Choroid plexus epithelial cell (primary cell): ENCODE measurements at regions not wholly inside any gene's neighbourhood (a gene's known extent, or its start where the extent isn't known, plus 50 kb on each side); places are given as distances from the start of the nearest gene placed in this dataset.

Experiments used
- DNase-seq: peaks from one replicate; pipeline ENCODE4 v3.0.0-alpha.2; 2010; ENCODE audit warnings: low read depth
- H3K4me3 ChIP-seq: 2 replicates; pipeline ENCODE4 v1.5.1; 2011; ENCODE audit warnings: low read depth, mild to moderate bottlenecking, control low read depth, low read length, moderate library complexity
- CTCF ChIP-seq: conservative IDR thresholded peaks from 2 replicates; pipeline ENCODE4 v1.5.1; 2011; ENCODE audit warnings: low read depth, mild to moderate bottlenecking, control low read depth, inconsistent platforms, low read length, moderate library complexity

- no peak overlapping the region for H3K4me3 ChIP-seq
- no peak for TF ChIP-seq CTCF
Measured at GRCh38 chr10:3415878-3416605, 243.5 kb upstream of the PITRM1 start.

GRCh38 chr10:3415038-3415736 lies 242.6 kb upstream of the PITRM1 start:
- no peak for DNase-seq
- TF ChIP-seq CTCF: no peak
- H3K4me3 ChIP-seq: no peak overlapping the region

More at GRCh38 chr10:3415878-3416605, 243.5 kb upstream of the PITRM1 start:
- no peak for DNase-seq

GRCh38 chr10:3414667-3415023 lies 242.1 kb upstream of the PITRM1 start:
- DNase-seq: no peak
- no peak for TF ChIP-seq CTCF
- H3K4me3 ChIP-seq: no peak overlapping the region

- DNase-seq: no peak
- H3K4me3 ChIP-seq: no peak overlapping the region
- no peak for TF ChIP-seq CTCF
Measured at GRCh38 chr10:3413937-3414666, 241.5 kb upstream of the PITRM1 start.

GRCh38 chr10:3412646-3413045 lies 240.1 kb upstream of the PITRM1 start:
- no peak for DNase-seq
- no peak for TF ChIP-seq CTCF
- H3K4me3 ChIP-seq: no peak overlapping the region

- DNase-seq: no peak
- no peak for TF ChIP-seq CTCF
Measured at GRCh38 chr10:3412071-3412582, 239.5 kb upstream of the PITRM1 start.

More at GRCh38 chr10:3412071-3412582, 239.5 kb upstream of the PITRM1 start:
- H3K4me3 ChIP-seq: no peak overlapping the region
